IPS DF 6.9 (cell line): ENCODE measurements at regions not wholly inside any gene's neighbourhood (a gene's known extent, or its start where the extent isn't known, plus 50 kb on each side); places are given as distances from the start of the nearest gene placed in this dataset.

Experiments used
- DNase-seq: peaks from one replicate; pipeline ENCODE4 v3.0.0-alpha.2; 2013; ENCODE audit warnings: low read depth, low spot score
- H3K27ac ChIP-seq: one replicate; pipeline ENCODE4 v1.5.1; 2013; ENCODE audit warnings: low read length, control low read depth
- H3K27me3 ChIP-seq: 2 replicates; pipeline ENCODE4 v1.6.1; 2013; ENCODE audit warnings: mild to moderate bottlenecking, low read length; ENCODE audit not compliant: control insufficient read depth, insufficient read depth
- H3K36me3 ChIP-seq: 2 replicates; pipeline ENCODE4 v1.6.1; 2013; ENCODE audit warnings: low read length; ENCODE audit not compliant: control insufficient read depth, insufficient read depth
- H3K4me1 ChIP-seq: 2 replicates; pipeline ENCODE4 v1.6.1; 2013; ENCODE audit warnings: low read length; ENCODE audit not compliant: control insufficient read depth, insufficient read depth
- H3K4me3 ChIP-seq: 2 replicates; pipeline ENCODE4 v1.5.1; 2013; ENCODE audit warnings: mild to moderate bottlenecking, low read length
- H3K9me3 ChIP-seq: 2 replicates; pipeline ENCODE4 v1.6.1; 2013; ENCODE audit warnings: low read length, inconsistent platforms; ENCODE audit not compliant: control insufficient read depth, insufficient read depth
- WGBS: extraction: QIAGEN DNeasy Blood & Tissue Kit; methylation state at CpG from one replicate; pipeline ENCODE4 v1.1.7; 2013; ENCODE audit warnings: mixed read lengths, missing lambda C conversion rate; ENCODE audit not compliant: insufficient read length, insufficient coverage; 5-methylcytosine and 5-hydroxymethylcytosine counted together

DNA sequence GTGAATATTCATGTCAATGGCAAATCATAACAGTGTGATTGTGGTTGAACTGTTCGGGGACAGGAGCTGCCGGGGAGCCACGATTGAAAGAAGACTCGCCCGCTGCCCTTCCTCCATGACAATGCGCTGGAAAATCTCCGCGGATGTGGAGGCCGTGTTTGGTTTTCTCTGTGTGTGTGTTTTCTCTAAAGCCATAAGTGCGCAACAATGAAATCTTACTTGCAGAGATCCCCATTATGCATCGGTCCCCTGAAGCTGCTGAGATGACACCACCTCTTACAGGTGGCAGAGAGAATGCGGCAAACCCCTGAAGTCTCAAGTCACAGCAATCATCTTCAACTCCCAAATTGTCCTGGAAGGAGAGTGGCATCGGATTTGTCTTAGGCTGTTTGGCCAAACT lies 442.3 kb upstream of the MKI67 start:
- Histone ChIP-seq H3K27me3 (no peaks in the 10 kb centered on the region), H3K9me3 (no peaks in the 10 kb centered on the region), H3K4me1 (0 out of 2 replicates have a peak, but pooled peaks cover 1% of the 10 kb centered on the region), H3K4me3 (no peak overlapping the region), H3K27ac (no peak overlapping the region), H3K36me3 (no peaks in the 10 kb centered on the region)
- DNase-seq: no peak
- WGBS: no CpG with 5 or more reads among the region's 13 CpGs

GRCh38 chr10:128568990-128569945 lies 443.0 kb upstream of the MKI67 start:
- no peak for DNase-seq
- WGBS: no CpG with 5 or more reads among the region's 24 CpGs
- H3K27me3 ChIP-seq: no peaks in the 10 kb centered on the region

GRCh38 chr10:128570319-128570995 lies 444.2 kb upstream of the MKI67 start:
- no peaks in the 10 kb centered on the region for H3K27me3 ChIP-seq
- H3K36me3 ChIP-seq: no peaks in the 10 kb centered on the region
- H3K4me1 ChIP-seq: 0 out of 2 replicates have a peak, but pooled peaks cover 1% of the 10 kb centered on the region
- no peak overlapping the region for H3K27ac ChIP-seq
- no peak for DNase-seq
- no peaks in the 10 kb centered on the region for H3K9me3 ChIP-seq
- no CpG with 5 or more reads among the region's 12 CpGs for WGBS
- H3K4me3 ChIP-seq: no peak overlapping the region

More at GRCh38 chr10:128568990-128569945, 443.0 kb upstream of the MKI67 start:
- Histone ChIP-seq H3K4me1 (0 out of 2 replicates have a peak, but pooled peaks cover 1% of the 10 kb centered on the region), H3K4me3 (no peak overlapping the region), H3K27ac (no peak overlapping the region), H3K36me3 (no peaks in the 10 kb centered on the region), H3K9me3 (no peaks in the 10 kb centered on the region)

DNA sequence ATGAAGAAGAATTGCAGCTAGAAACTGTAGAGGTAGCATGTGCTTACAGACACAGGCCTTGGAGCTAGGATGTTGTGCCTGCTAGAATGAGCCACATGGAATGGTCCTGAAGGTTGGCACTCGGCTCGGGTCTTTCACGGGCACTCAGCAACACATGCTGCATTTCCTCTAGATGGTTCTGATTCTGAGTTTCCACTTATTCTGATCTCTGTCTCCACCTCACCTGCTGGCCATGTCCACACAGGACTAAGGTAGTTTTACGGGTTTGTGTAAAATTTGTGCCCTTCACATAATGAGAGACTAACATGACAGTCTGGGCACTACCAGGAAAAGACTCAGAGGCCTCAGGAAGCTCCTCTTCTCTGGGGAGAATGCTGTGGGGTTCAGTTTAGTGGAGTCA lies 444.8 kb upstream of the MKI67 start:
- Histone ChIP-seq H3K4me3 (no peak overlapping the region), H3K27me3 (no peaks in the 10 kb centered on the region), H3K27ac (no peak overlapping the region), H3K9me3 (no peaks in the 10 kb centered on the region), H3K36me3 (no peaks in the 10 kb centered on the region), H3K4me1 (peaks cover 1% of the 10 kb centered on the region; the same call in 1 of the 2 replicates)
- no peak for DNase-seq
- no CpG with 5 or more reads among the region's 4 CpGs for WGBS

DNA sequence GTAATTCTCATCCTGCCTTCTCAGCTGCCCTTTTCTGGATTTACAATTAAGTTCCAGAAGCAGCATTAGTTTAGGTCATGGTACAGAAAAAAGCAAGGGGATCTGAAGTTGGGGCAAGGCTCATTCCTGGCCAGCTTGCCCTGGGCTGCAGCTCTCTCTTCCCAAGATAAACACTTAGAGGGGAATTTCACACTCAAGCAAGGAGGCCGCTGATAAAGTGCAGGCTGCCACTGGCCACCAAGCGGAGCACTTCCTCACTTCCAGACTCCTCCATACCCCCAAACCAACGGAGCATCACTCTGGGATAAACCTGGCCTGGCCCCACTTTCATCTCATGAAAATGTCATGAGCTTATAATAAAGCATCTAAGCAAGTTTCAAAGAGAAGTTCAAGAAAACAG lies 445.5 kb upstream of the MKI67 start:
- H3K27ac ChIP-seq: no peak overlapping the region
- H3K4me3 ChIP-seq: no peak overlapping the region
- no peaks in the 10 kb centered on the region for H3K27me3 ChIP-seq
- no peak for DNase-seq
- peaks cover 1% of the 10 kb centered on the region; the same call in 1 of the 2 replicates for H3K4me1 ChIP-seq
- H3K36me3 ChIP-seq: no peaks in the 10 kb centered on the region
- no peaks in the 10 kb centered on the region for H3K9me3 ChIP-seq
- WGBS: no CpG with 5 or more reads among the region's 3 CpGs

GRCh38 chr10:128572696-128573095 lies 446.5 kb upstream of the MKI67 start:
- Histone ChIP-seq H3K4me3 (no peak overlapping the region), H3K9me3 (no peaks in the 10 kb centered on the region), H3K36me3 (no peaks in the 10 kb centered on the region), H3K27ac (no peak overlapping the region), H3K4me1 (no peaks in the 10 kb centered on the region; the same call in 1 of the 2 replicates), H3K27me3 (no peaks in the 10 kb centered on the region)
- no CpG with 5 or more reads among the region's 7 CpGs for WGBS
- no peak for DNase-seq

GRCh38 chr10:128573281-128573845 lies 447.1 kb upstream of the MKI67 start:
- Histone ChIP-seq H3K9me3 (no peaks in the 10 kb centered on the region), H3K4me3 (no peak overlapping the region), H3K36me3 (no peaks in the 10 kb centered on the region), H3K27me3 (no peaks in the 10 kb centered on the region), H3K27ac (no peak overlapping the region), H3K4me1 (no peaks in the 10 kb centered on the region; the same call in 1 of the 2 replicates)
- WGBS: 100% methylated on average over 2 of the region's 15 CpGs
- no peak for DNase-seq

GRCh38 chr10:128573986-128574385 lies 447.8 kb upstream of the MKI67 start:
- H3K4me3 ChIP-seq: no peak overlapping the region
- no peak overlapping the region for H3K27ac ChIP-seq
- no peaks in the 10 kb centered on the region for H3K27me3 ChIP-seq
- no peaks in the 10 kb centered on the region; the same call in 1 of the 2 replicates for H3K4me1 ChIP-seq
- H3K36me3 ChIP-seq: no peaks in the 10 kb centered on the region
- no peak for DNase-seq
- no CpG with 5 or more reads among the region's 9 CpGs for WGBS
- no peaks in the 10 kb centered on the region for H3K9me3 ChIP-seq

DNA sequence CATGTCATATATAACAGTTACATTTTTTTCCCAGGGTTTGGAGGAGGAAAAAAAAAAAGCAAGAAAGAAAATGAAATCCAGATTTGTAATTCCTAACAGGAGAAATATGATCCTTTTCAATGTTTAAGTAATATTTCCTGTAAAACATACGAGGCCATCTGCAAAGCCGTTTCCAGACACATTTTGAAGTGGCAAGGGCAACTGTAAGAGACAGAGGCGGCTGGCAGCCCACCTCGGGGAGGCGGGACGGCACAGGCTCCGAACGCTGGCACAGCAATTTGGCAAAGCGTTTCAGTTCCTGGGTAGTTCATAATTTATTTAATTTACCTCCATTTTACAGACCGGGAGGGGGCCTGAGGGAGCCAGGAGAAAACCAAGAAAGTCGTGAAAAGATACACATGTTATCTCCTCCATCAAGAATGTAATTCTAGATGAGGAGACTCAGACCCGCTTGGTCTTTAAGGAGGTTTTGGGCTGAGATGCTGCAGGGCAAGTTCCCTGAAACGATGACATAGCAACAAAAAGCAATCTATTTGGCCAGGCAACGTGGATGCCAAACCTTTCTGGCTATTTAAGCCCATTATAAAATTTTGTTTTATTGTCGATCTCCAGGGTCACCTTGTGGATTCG lies 448.5 kb upstream of the MKI67 start:
- no peak for DNase-seq
- Histone ChIP-seq H3K4me3 (no peak overlapping the region), H3K27me3 (no peaks in the 10 kb centered on the region), H3K27ac (no peak overlapping the region), H3K9me3 (no peaks in the 10 kb centered on the region), H3K4me1 (no peaks in the 10 kb centered on the region; the same call in 1 of the 2 replicates), H3K36me3 (no peaks in the 10 kb centered on the region)
- no CpG with 5 or more reads among the region's 16 CpGs for WGBS

DNA sequence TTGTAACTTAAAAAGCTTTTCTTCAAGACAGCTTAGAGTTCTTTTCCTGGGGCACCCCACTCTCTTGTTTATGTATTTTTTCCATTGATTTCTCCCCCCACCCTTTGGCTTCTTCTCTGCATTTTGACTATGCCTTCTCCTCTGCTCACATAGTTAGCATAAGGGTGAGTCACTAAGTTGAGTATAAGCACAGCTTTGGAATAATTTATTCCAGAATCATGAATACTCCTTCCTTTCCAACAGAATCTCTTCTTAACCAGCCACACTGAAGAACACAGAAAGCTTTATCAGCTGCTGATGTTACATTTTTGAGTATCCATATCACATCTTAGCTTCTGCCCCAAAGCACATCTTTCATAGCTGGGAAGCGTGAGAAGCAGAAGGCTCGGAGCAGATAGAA lies 449.5 kb upstream of the MKI67 start:
- DNase-seq: no peak
- Histone ChIP-seq H3K9me3 (no peaks in the 10 kb centered on the region), H3K36me3 (no peaks in the 10 kb centered on the region), H3K4me1 (no peaks in the 10 kb centered on the region; the same call in 1 of the 2 replicates), H3K27ac (no peak overlapping the region), H3K27me3 (no peaks in the 10 kb centered on the region), H3K4me3 (no peak overlapping the region)
- no CpG with 5 or more reads among the region's 2 CpGs for WGBS
